ENCODE measurements at regions not wholly inside any gene's neighbourhood (a gene's known extent, or its start where the extent isn't known, plus 50 kb on each side); places are given as distances from the start of the nearest gene placed in this dataset.
"Not testable (repeated sequence)": the region's sequence is repeated elsewhere in the genome, so short reads cannot be mapped to it uniquely, and the experiment has no call there.

DNA sequence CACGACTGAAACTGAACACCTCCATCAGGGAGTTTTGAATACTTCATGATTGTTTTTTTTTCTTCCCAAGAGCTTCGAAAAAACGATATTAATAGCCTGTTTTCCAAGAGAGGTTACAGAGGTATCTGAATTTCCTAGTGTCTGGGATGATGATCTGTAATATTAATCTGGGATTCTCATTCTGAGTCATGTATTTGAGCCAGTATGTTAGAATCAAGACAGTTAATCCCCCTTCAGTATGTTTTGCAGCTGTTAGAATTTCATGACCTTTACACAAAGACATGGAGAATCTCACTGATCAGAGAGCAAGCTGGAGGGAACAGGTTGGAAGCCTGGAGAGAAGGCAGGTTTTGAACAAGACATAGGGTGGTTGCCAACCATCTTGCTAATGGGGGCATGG lies 234.5 kb upstream of the GAP43 start:
- Mint-ChIP-seq H3K27ac (no peak overlapping the region), H3K36me3 (ENCODE audit: low read depth) (no peaks in the 10 kb centered on the region), H3K9me3 (no peaks in the 10 kb centered on the region), H3K4me3 (no peak overlapping the region), H3K27me3 (peaks cover 2% of the 10 kb centered on the region), H3K4me1 (no peaks in the 10 kb centered on the region)
- DNase-seq, result no peak
- ChIA-PET POLR2A (no interaction called here), CTCF (interaction anchor here (0.6 to 1.3 kb wide), 2 partner anchors 57 to 259 kb away, joined by 4 to 5 read pairs; no protein-coding TSS in a partner anchor)

- Mint-ChIP-seq H3K4me1 (no peaks in the 10 kb centered on the region), H3K4me3 (no peak overlapping the region), H3K9me3 (no peaks in the 10 kb centered on the region), H3K27me3 (no peaks in the 10 kb centered on the region), H3K27ac (no peak overlapping the region), H3K36me3 (ENCODE audit: low read depth) (no peaks in the 10 kb centered on the region)
- no peak for DNase-seq
- ChIA-PET POLR2A (no interaction called here), CTCF (no interaction called here)
Observed at GRCh38 chr3:115396801-115397200, 226.5 kb upstream of the GAP43 start.

GRCh38 chr3:115397433-115397832 lies 225.9 kb upstream of the GAP43 start:
- no peak for DNase-seq
- ChIA-PET POLR2A (no interaction called here), CTCF (no interaction called here)
- Mint-ChIP-seq H3K27ac (no peak overlapping the region), H3K4me1 (no peaks in the 10 kb centered on the region), H3K36me3 (ENCODE audit: low read depth) (no peaks in the 10 kb centered on the region), H3K27me3 (no peaks in the 10 kb centered on the region), H3K9me3 (no peaks in the 10 kb centered on the region), H3K4me3 (no peak overlapping the region)

GRCh38 chr3:115398506-115398905 lies 224.8 kb upstream of the GAP43 start:
- Mint-ChIP-seq H3K27me3 (no peaks in the 10 kb centered on the region), H3K9me3 (no peaks in the 10 kb centered on the region), H3K36me3 (ENCODE audit: low read depth) (no peaks in the 10 kb centered on the region), H3K4me3 (no peak overlapping the region), H3K27ac (no peak overlapping the region), H3K4me1 (no peaks in the 10 kb centered on the region)
- POLR2A ChIA-PET, result no interaction called here
- CTCF ChIA-PET, result no interaction called here
- DNase-seq, result no peak

DNA sequence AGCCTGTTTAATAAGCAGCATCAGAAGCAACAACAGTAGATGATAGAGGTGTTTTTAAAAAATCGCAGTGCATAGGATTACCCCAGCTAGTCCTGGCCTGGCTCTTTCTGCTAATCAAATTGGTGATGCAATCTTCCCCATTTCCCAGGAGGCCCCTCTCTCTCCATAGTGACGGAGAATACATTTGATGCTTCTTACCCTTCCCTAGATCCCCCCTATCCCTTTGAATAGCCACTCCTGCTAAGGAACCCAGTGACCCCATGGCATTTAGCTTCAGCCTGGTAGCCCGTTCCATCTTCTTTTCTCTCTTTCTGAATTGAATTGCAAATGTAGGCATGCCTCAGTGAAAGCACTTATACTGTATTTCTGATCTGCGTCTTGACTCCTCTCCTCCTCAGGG lies 223.6 kb upstream of the GAP43 start:
- POLR2A ChIA-PET, result no interaction called here
- H3K4me3 Mint-ChIP-seq, result no peak overlapping the region
- no peak overlapping the region for H3K27ac Mint-ChIP-seq
- H3K4me1 Mint-ChIP-seq, result no peaks in the 10 kb centered on the region
- H3K36me3 Mint-ChIP-seq (ENCODE audit: low read depth), result no peaks in the 10 kb centered on the region
- DNase-seq, result no peak
- no peaks in the 10 kb centered on the region for H3K27me3 Mint-ChIP-seq
- CTCF ChIA-PET, result no interaction called here
- no peaks in the 10 kb centered on the region for H3K9me3 Mint-ChIP-seq

DNA sequence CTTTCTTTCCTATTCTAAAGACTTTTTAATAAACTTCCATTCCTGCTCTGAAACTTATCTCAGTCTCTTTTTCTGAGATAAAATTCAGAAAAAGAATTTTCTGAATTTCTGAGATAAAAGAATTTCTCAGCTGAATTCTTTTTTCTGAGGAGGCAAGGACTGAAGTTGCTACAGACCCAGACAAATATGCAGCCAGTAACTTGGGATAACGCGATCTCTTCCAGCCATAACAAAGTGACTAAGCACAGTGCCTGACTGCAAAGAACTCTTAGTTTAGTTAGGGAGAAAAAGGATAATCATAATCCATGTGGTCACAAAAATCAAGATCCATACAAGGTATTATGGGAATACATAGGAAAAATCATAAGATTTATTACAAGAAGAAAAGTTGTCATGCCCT lies 222.0 kb upstream of the GAP43 start:
- ChIA-PET CTCF (no interaction called here), POLR2A (no interaction called here)
- no peak overlapping the region for H3K27ac Mint-ChIP-seq
- H3K27me3 Mint-ChIP-seq, result no peaks in the 10 kb centered on the region
- no peak for DNase-seq
- no peaks in the 10 kb centered on the region for H3K36me3 Mint-ChIP-seq (ENCODE audit: low read depth)
- no peak overlapping the region for H3K4me3 Mint-ChIP-seq
- no peaks in the 10 kb centered on the region for H3K4me1 Mint-ChIP-seq
- H3K9me3 Mint-ChIP-seq, result no peaks in the 10 kb centered on the region

DNA sequence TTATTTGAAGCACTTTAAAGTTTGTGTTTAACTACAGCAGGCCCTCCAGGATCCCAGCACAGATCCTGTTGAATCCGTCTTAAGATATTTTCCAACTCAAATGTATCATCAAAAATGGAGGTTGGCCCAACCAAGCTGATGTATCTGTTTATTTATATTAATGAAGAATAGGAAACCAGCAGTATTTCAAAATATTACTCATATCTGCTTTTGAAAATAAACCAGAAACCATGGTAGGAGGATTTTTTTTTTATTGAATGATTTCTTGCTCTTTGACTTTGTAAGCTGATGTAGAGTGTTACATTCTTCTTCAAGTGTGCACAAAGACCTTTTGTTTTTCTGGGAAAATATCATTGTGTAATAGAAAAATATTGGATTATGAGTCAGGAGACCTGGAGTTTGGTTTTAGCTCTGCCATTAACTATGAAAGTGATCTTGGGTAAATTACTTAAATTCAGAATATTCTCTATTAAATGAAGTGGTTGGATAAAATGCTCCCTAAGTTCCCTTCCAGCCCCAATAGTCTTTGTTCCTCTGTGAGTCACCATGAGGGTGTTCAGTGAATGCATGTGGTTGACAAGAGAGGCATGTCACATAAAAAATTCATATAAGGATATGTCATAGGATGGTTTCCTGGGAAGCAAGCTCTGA lies 221.3 kb upstream of the GAP43 start:
- Mint-ChIP-seq H3K9me3 (no peaks in the 10 kb centered on the region), H3K4me3 (no peak overlapping the region)

DNA sequence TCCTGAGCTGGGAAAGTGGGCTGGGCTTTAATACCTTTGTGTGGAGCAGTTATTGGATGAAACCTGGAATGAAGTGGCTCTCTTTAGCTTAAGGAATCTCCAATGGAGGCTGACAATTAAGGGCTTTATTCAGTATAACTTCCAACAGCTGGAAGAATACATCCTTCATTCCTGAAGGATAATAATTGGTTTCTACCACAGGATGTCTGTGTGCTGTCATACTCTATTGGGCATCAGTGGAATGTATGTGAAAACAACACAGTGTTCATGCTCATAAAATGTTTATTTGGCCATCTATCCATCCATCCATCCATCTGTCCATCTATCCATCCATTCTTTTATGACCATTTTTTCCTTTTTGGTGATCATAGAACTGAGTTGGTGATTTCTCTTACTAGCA lies 220.7 kb upstream of the GAP43 start:
- Mint-ChIP-seq H3K4me1 (no peaks in the 10 kb centered on the region), H3K9me3 (no peaks in the 10 kb centered on the region), H3K27me3 (no peaks in the 10 kb centered on the region), H3K27ac (no peak overlapping the region), H3K36me3 (ENCODE audit: low read depth) (no peaks in the 10 kb centered on the region), H3K4me3 (no peak overlapping the region)
- ChIA-PET CTCF (no interaction called here), POLR2A (no interaction called here)
- DNase-seq, result no peak

More for the DNA sequence above, 221.3 kb upstream of the GAP43 start:
- CTCF ChIA-PET, result no interaction called here
- Mint-ChIP-seq H3K27me3 (no peaks in the 10 kb centered on the region), H3K27ac (no peak overlapping the region), H3K36me3 (ENCODE audit: low read depth) (no peaks in the 10 kb centered on the region), H3K4me1 (no peaks in the 10 kb centered on the region)
- DNase-seq, result no peak
- POLR2A ChIA-PET, result no interaction called here

DNA sequence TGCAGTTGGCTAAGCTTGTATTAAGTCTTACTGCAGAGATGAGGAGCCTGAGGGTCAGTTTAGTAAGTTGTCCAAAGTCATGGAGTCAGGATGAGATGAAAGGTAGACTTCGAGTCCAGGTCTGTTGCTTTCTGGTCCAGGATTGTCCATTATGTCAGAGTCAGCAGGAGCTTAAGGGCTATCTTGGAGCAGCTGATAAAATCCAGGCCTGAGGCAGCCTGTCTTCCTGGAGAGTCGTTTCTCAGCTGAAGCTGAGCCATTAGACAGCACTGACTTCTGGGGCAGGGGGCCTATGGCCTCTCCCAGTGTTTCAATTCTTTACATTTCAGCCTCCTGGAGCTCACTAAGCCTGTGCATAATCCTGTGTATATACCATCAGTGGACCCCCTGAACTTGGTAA lies 219.5 kb upstream of the GAP43 start:
- H3K9me3 Mint-ChIP-seq, result no peaks in the 10 kb centered on the region
- no peaks in the 10 kb centered on the region for H3K36me3 Mint-ChIP-seq (ENCODE audit: low read depth)
- no peak for DNase-seq
- no peaks in the 10 kb centered on the region for H3K4me1 Mint-ChIP-seq
- ChIA-PET CTCF (no interaction called here), POLR2A (no interaction called here)
- H3K27me3 Mint-ChIP-seq, result no peaks in the 10 kb centered on the region
- no peak overlapping the region for H3K4me3 Mint-ChIP-seq
- H3K27ac Mint-ChIP-seq, result no peak overlapping the region

DNA sequence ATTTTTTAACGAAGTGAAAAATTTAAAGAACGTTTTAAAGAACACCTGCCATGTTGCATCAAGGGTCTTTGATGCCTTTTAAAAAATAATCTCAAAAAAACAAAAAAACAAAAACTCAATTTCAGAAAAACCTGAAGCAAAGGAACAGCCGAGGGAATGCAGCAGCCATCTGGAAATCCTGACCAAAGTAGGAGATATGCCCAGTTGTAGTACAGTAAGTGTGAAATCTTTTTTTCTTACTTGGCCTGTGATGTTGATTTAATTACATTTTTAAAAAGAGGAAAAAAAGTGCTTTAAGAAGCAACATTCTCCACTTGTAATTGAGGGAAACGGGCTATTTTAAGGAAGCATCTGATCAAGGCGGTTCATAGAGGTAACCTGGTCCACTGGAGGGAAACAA lies 213.7 kb upstream of the GAP43 start:
- Mint-ChIP-seq H3K36me3 (ENCODE audit: low read depth) (no peaks in the 10 kb centered on the region), H3K27me3 (peaks cover 2% of the 10 kb centered on the region), H3K4me1 (no peaks in the 10 kb centered on the region), H3K27ac (no peak overlapping the region), H3K9me3 (no peaks in the 10 kb centered on the region), H3K4me3 (no peak overlapping the region)
- DNase-seq, result no peak
- ChIA-PET POLR2A (no interaction called here), CTCF (no interaction called here)

DNA sequence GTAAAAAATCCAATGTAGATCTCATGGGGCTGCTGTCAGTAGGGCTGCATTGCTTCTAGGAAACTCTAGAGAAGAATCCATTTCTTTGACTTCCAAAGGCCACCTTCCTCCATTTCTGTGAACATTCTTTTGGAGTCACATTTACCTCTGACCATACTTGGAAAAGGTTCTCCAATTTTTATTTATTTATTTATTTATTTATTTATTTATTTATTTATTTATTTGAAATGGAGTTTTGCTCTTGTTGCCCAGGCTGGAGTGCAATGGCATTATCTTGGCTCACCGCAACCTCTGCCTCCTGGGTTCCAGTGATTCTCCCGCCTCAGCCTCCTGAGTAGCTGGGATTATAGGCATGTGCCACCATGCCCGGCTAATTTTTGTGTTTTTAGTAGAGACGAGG lies 208.7 kb upstream of the GAP43 start:
- CTCF ChIA-PET; DNase-seq; H3K27ac Mint-ChIP-seq; H3K9me3 Mint-ChIP-seq; H3K27me3 Mint-ChIP-seq; H3K4me1 Mint-ChIP-seq; POLR2A ChIA-PET; H3K4me3 Mint-ChIP-seq; H3K36me3 Mint-ChIP-seq (ENCODE audit: low read depth): not testable (repeated sequence)

- no peak for DNase-seq
- Mint-ChIP-seq H3K36me3 (ENCODE audit: low read depth) (no peaks in the 10 kb centered on the region), H3K4me1 (peaks cover 9% of the 10 kb centered on the region), H3K27me3 (no peaks in the 10 kb centered on the region), H3K9me3 (no peaks in the 10 kb centered on the region), H3K27ac (no peak overlapping the region), H3K4me3 (no peak overlapping the region)
- ChIA-PET POLR2A (no interaction called here), CTCF (interaction anchor here (0.6 kb wide), 1 partner anchor 26 kb away, joined by 3 read pairs; no protein-coding TSS in a partner anchor)
Observed at GRCh38 chr3:115415246-115415996, 207.9 kb upstream of the GAP43 start.

DNA sequence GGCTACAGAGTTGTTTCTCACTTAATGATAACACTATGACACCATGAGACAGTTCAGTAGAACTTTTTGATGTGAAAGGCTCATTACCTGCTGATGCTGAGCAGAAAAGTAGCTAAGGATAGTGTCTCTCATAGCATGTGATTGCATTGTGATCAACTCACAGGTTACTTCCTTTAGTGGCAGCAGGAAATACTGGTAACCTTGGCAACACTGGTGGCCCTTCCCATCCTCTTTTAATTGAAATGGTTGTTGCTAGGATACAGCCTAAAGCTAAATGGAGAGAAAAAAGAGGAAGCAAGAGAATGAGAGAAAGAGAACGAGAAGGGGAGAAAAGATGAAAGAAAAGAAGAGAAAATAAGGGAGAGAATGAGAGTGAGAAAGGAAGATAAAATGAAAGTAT lies 204.7 kb upstream of the GAP43 start:
- DNase-seq, result peak; percentile 7
- POLR2A ChIA-PET, result no interaction called here
- Mint-ChIP-seq H3K9me3 (no peaks in the 10 kb centered on the region), H3K27ac (no peak overlapping the region), H3K4me3 (no peak overlapping the region), H3K27me3 (peaks cover 2% of the 10 kb centered on the region), H3K36me3 (ENCODE audit: low read depth) (no peaks in the 10 kb centered on the region), H3K4me1 (peaks cover 9% of the 10 kb centered on the region)
- CTCF ChIA-PET, result no interaction called here

DNA sequence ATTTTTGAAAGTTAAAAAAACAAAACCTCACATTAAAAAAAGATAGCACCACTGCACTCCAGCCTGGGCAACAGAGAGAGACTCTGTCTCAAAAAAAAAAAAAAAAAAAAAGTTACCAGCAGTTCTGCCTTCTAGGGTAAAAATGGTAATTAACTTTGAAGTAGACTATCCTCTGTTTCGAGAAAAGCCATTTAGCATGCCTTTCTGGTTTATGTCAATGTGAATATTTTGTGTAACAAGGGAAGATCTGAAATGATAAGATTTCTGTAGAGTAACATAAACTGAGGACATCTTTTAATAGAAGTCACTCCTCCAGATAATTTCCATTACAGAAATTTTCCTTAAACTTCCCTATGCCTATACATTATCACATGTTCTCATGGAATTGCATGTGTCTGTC lies 203.2 kb upstream of the GAP43 start:
- Mint-ChIP-seq H3K4me1 (peaks cover 9% of the 10 kb centered on the region), H3K9me3 (no peaks in the 10 kb centered on the region), H3K27me3 (peaks cover 2% of the 10 kb centered on the region), H3K27ac (no peak overlapping the region), H3K36me3 (ENCODE audit: low read depth) (no peaks in the 10 kb centered on the region), H3K4me3 (no peak overlapping the region)
- CTCF ChIA-PET, result interaction anchor here (1.1 kb wide), 1 partner anchor 34 kb away, joined by 4 read pairs; no protein-coding TSS in a partner anchor
- POLR2A ChIA-PET, result no interaction called here
- no peak for DNase-seq

Measured in activated CD4-positive, alpha-beta T cell treated with anti-CD3 and anti-CD28 coated beads, Interleukin-2, amount 10 ng/mL, durations not matched to agents 7 days and 5 days (primary cell).